IPS DF 4.7 (cell line): ENCODE measurements at regions not wholly inside any gene's neighbourhood (a gene's known extent, or its start where the extent isn't known, plus 50 kb on each side); places are given as distances from the start of the nearest gene placed in this dataset.

Experiments used
- DNase-seq: peaks from one replicate; pipeline ENCODE4 v3.0.0-alpha.2; 2013; ENCODE audit warnings: low spot score; ENCODE audit errors: extremely low read depth

- DNase-seq, result no peak
These were observed 127.7 kb downstream of the DMRTA2 start for GRCh38 chr1:50295566-50295965.

- DNase-seq, result no peak
These were observed 131.0 kb downstream of the DMRTA2 start for GRCh38 chr1:50292276-50292675.

DNA sequence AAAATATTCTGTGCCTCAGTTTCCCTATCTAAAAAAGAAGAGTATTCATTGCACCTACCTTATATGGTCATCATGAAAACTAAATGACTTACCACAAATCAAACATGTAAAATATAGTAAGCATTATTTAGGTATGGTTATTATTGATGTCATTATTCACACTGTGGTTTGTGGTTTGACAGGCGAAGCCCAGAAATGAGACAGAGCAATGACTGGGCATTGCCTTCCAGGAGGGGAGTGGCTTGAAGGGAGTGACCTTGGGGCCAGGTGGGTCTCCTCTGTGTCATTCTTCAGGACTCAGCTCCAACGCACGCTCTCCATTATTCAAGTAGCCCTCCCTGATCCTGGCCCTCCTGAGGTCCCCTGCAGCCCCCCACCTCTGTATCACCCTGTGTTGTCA, 133.7 kb downstream of the DMRTA2 start:
- no peak for DNase-seq

- no peak for DNase-seq
These were observed 137.2 kb downstream of the DMRTA2 start for GRCh38 chr1:50285994-50286393.

GRCh38 chr1:50279622-50280330, 143.5 kb downstream of the DMRTA2 start:
- DNase-seq, result no peak

DNA sequence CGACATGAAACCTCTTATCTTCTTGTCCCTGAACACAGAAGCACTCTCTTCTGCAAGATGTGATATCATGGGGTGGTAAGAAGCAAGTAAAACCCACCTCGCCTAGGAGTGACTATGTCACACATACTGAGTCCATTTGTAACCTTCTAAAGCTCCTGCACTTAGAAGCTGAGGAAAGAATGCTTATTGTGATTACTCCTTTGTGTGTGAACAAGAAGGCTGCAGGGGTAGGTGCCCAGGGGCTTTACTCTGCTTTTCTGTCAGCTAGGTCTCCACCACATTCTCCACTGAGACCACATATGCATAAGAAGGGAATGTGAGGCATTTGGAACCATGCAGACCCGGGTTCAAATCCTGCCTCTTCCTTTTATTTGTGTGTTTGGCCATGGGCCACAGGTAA, 144.3 kb downstream of the DMRTA2 start:
- DNase-seq, result no peak

- DNase-seq, result no peak
These were observed 144.8 kb downstream of the DMRTA2 start for GRCh38 chr1:50278410-50278809.

GRCh38 chr1:50275566-50275965, 147.7 kb downstream of the DMRTA2 start:
- no peak for DNase-seq

GRCh38 chr1:50272912-50273311, 150.3 kb downstream of the DMRTA2 start:
- no peak for DNase-seq

- DNase-seq, result no peak
These were observed 151.2 kb downstream of the DMRTA2 start for GRCh38 chr1:50271968-50272578.

GRCh38 chr1:50271337-50271736, 151.9 kb downstream of the DMRTA2 start:
- no peak for DNase-seq

- DNase-seq, result no peak
These were observed 152.3 kb downstream of the DMRTA2 start for GRCh38 chr1:50270926-50271325.

- DNase-seq, result no peak
These were observed 155.2 kb downstream of the DMRTA2 start for GRCh38 chr1:50268049-50268448.

GRCh38 chr1:50266509-50266908, 156.7 kb downstream of the DMRTA2 start:
- no peak for DNase-seq

DNA sequence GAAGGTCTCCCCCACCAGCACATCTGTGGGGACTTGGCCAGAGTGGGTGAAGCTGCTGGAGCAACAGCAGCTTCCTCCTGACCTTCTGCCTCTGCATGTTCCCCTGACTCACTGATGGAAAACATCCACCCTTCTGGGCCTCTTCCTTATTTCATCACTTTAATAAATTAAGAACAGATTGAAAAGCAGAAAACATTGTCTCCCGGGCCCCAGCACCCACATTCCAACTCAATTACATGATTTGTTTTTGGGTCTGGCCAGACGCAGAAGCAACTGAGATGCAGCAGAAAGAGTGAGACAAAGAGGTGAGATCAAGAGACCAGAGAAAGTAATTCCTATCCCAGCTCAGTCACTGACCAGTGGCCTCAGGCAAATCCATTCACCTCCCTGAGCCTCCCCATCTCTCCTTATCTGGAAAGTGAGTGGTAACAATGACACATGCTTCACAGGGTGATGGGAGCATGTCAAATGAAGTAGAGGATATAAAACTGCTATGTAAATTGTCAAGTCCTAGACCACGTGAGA, 157.1 kb downstream of the ELAVL4 start:
- DNase-seq, result no peak

DNA sequence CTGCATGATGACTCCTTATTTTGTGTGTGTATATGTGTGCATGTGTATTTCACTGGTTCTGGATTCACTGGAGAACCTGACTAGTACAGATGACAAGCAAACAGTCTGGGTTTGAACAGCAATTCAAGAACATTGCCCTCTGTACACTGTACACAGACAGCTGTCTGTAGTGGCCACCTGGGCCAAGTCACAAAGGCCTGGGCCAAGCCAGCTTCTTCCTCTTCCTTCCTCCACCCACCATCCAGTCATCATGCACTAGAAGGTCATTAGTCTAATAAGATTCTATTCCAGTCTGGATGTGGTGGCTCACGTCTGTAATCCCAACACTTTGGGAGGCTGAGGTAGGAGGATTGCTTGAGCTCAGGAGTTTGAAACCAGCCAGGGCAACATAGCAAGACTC, 155.9 kb downstream of the ELAVL4 start:
- DNase-seq, result no peak

DNA sequence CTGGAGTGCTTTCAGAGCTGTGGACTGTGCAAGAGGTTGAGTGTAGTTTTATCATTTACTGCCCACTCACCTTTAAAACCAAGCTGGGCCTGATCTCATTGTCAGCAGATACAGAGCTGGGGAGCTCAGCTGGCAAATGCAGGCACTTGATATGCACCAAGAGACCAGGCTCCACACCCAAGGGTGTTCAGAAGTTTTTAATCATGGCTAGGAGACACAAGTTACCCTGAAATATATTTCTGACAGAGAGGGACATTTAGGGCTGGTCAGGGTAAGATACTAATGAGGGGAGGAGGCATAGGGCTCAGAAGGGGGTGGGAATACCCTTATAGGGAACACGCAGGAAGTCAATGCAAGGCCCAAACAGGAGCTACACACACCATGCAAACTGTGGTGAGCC, 153.7 kb downstream of the ELAVL4 start:
- no peak for DNase-seq

DNA sequence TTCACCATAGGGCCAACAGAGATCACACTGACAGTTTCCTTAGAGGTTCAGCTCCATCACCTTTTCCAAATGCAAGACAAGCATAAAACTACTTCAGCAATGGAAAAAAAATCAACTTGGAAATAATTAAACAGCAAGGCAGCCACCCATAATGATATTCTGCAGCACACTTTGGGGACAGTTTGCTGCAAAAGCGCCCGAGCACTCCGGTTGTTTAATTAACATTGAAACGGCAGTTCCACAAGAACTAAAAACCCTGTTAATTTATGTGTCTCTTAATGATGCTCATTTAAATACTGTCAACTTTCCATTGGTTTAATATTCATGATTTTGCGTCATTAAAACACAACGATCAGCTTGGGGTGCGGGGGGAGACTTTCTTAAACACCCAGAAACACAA, 153.2 kb downstream of the ELAVL4 start:
- no peak for DNase-seq

DNA sequence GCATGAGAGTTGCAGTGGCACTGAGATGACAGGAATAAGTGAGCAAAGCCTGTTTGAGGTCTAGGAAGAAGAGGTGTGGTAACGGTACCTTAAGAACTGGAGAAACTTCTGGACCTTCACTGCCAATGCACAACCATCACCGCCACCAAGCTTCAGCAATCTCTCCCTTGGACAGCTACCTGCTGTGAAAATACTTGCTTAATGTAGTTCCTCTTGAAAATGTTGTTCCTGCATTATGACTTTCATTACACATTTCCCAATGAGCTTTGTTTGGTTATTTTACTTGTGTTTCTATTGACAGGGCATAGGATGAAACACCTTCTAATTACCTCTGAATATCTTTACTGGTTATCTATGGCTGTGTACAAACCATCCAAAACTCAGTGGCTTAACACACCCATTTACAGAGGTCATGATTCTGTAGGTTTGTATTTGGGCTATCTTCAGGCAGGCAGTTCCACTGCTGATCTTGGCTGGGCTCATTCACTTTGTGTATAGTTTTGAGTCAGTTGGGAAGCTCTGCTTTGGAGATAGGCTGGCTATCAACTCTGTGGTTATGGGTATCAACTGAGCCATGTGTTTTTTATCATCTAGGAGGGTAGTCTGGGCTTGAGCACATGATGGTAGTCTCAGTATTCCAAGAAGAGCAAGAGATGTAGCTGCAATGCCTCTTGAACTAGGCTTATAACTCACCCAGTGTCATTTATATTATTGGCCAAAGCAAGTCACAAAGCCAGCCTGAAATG, 149.4 kb downstream of the ELAVL4 start:
- DNase-seq, result no peak

GRCh38 chr1:50257029-50257428, 148.3 kb downstream of the ELAVL4 start:
- DNase-seq, result no peak
